ENCODE measurements at regions not wholly inside any gene's neighbourhood (a gene's known extent, or its start where the extent isn't known, plus 50 kb on each side); places are given as distances from the start of the nearest gene placed in this dataset.

DNA sequence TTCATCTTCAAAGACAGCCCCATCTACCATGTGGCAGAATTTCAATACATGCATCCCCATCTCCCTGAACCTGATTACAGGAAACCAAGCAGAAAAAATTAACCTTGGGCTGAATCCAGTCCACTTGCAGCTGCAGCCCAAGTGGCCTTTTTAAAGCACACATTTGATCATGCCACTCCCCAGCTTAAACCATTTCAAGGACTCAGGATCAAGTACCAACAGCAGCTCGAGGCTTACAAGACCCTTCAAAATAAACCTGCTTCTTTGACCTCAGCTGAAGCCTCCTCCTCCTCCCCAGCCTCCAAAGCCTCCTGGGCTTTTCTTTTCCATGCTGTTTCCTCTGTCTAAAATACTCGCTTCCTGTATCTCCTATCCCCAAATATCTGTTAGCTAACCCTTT, 50.7 kb upstream of the KIT start:
- intact Hi-C loops (cut with micrococcal nuclease), result no loop called here
- no TSS peak for BruUV-seq (replicated peaks)
- Mint-ChIP-seq H3K9me3 (ENCODE audit: unreplicated experiment) (no peaks in the 10 kb centered on the region), H3K4me1 (ENCODE audit: insufficient read depth, unreplicated experiment) (no peaks in the 10 kb centered on the region), H3K36me3 (ENCODE audit: insufficient read depth, unreplicated experiment) (no peaks in the 10 kb centered on the region), H3K4me3 (ENCODE audit: unreplicated experiment) (no peak overlapping the region), H3K27me3 (ENCODE audit: insufficient read depth, unreplicated experiment) (no peaks in the 10 kb centered on the region), H3K27ac (ENCODE audit: low read depth, unreplicated experiment) (no peak overlapping the region)
- DNase-seq (ENCODE audit: unreplicated experiment), result no peak
- TF ChIP-seq, protein P1, sequence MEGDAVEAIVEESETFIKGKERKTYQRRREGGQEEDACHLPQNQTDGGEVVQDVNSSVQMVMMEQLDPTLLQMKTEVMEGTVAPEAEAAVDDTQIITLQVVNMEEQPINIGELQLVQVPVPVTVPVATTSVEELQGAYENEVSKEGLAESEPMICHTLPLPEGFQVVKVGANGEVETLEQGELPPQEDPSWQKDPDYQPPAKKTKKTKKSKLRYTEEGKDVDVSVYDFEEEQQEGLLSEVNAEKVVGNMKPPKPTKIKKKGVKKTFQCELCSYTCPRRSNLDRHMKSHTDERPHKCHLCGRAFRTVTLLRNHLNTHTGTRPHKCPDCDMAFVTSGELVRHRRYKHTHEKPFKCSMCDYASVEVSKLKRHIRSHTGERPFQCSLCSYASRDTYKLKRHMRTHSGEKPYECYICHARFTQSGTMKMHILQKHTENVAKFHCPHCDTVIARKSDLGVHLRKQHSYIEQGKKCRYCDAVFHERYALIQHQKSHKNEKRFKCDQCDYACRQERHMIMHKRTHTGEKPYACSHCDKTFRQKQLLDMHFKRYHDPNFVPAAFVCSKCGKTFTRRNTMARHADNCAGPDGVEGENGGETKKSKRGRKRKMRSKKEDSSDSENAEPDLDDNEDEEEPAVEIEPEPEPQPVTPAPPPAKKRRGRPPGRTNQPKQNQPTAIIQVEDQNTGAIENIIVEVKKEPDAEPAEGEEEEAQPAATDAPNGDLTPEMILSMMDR (IDR thresholded peaks at IDR 0.05; ENCODE audit: unreplicated experiment), result no peak
- CTCF ChIA-PET, result interaction anchor here (0.7 kb wide), 1 partner anchor 619 kb away, joined by 3 read pairs; no protein-coding TSS in a partner anchor
- POLR2A ChIA-PET, result interaction anchor here (1.0 kb wide), 1 partner anchor 18 kb away, joined by 3 read pairs; no protein-coding TSS in a partner anchor

DNA sequence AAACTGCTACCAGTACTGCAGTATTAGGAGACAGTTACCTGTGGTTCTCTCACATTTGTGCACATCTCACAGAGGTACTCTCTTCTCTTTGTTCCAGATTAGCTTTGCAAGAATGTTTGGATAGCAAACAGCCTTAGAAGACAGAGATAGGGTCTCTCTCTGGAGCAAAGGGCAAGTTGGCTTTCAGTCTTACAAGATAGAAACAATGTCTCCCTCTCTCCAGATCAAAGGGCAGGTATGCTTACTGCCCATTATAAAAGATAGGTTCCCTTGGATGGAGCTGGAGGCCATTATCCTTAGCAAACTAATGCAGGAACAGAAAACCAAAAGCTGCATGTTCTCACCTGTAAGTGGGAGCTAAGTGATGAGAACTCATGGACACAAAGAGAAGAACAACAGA, 50.2 kb upstream of the KIT start:
- intact Hi-C loops (cut with micrococcal nuclease), result no loop called here
- no peak for DNase-seq (ENCODE audit: unreplicated experiment)
- no peaks in the 10 kb centered on the region for H3K27me3 Mint-ChIP-seq (ENCODE audit: insufficient read depth, unreplicated experiment)
- H3K9me3 Mint-ChIP-seq (ENCODE audit: unreplicated experiment), result no peaks in the 10 kb centered on the region
- H3K4me1 Mint-ChIP-seq (ENCODE audit: insufficient read depth, unreplicated experiment), result no peaks in the 10 kb centered on the region
- H3K27ac Mint-ChIP-seq (ENCODE audit: low read depth, unreplicated experiment), result no peak overlapping the region
- H3K4me3 Mint-ChIP-seq (ENCODE audit: unreplicated experiment), result no peak overlapping the region
- BruUV-seq (replicated peaks), result no TSS peak
- ChIA-PET POLR2A (interaction anchor here (1.0 kb wide), 1 partner anchor 18 kb away, joined by 3 read pairs; no protein-coding TSS in a partner anchor), CTCF (interaction anchor here (0.5 to 0.7 kb wide), 2 partner anchors 355 to 619 kb away, joined by 3 read pairs; no protein-coding TSS in a partner anchor)
- no peaks in the 10 kb centered on the region for H3K36me3 Mint-ChIP-seq (ENCODE audit: insufficient read depth, unreplicated experiment)
- TF ChIP-seq, protein P1 (IDR thresholded peaks at IDR 0.05; ENCODE audit: unreplicated experiment), result no peak
